ENCODE measurements at regions not wholly inside any gene's neighbourhood (a gene's known extent, or its start where the extent isn't known, plus 50 kb on each side); places are given as distances from the start of the nearest gene placed in this dataset.
"Not testable (repeated sequence)": the region's sequence is repeated elsewhere in the genome, so short reads cannot be mapped to it uniquely, and the experiment has no call there.

DNA sequence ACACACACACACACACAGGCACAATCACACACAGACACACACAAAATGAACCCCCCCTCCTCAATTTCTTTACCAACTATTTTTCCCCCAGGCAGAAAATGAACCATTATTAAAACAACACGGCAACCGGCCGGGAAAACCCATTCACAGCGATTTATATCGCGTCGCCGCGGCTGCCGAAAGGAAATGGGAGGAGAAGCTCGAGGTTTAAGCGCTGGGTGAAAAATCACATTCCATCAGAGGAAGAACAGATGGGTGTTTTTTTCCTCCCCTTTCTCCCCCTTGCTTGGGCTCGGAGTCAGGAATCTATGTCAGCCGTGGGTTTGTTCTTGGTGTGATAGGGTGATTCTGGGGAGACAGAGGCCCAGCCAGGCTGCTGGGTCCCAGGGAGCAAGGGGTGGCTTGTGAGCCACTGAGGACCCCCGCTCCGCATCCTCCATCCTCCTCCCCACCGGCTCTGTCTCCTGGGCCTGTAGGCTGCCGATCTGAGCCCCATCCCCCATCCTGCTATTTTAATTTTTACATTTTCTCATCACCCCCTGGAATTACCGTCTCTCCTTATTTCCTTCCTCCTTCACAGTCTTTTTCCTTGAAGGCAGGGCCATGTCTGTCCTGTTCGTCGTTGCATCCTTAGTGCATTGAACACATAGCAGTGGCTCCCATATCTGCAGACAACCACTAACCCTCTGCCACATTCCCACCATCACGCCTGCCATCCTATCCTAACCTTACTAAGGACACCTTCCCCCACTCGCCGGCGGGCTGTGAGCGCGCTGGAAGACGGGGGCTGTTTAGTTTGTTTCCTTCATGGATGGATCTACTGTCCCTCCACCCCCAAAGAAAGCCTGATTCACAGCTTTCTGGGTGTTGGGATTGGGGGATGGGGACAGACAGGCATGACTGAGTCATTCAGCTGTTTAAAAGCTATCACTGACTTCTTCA lies 137.7 kb downstream of the CRLF3 start:
- TF ChIP-seq, protein P1, sequence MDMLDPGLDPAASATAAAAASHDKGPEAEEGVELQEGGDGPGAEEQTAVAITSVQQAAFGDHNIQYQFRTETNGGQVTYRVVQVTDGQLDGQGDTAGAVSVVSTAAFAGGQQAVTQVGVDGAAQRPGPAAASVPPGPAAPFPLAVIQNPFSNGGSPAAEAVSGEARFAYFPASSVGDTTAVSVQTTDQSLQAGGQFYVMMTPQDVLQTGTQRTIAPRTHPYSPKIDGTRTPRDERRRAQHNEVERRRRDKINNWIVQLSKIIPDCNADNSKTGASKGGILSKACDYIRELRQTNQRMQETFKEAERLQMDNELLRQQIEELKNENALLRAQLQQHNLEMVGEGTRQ (CRISPR knock-in tag; IDR thresholded peaks at IDR 0.05), result not testable (repeated sequence)
- not testable (repeated sequence) for TF ChIP-seq CTCF (IDR thresholded peaks at IDR 0.05); KAT7 (CRISPR knock-in tag; IDR thresholded peaks at IDR 0.05; ENCODE audit: borderline replicate concordance); TCF7 (CRISPR knock-in tag; IDR thresholded peaks at IDR 0.05; ENCODE audit: low read depth); ATF1 (CRISPR knock-in tag; IDR thresholded peaks at IDR 0.05); JUN (CRISPR knock-in tag; IDR thresholded peaks at IDR 0.05); STAT6 (CRISPR knock-in tag; conservative IDR thresholded peaks at IDR 0.05; ENCODE audit: low read depth)

Measured in WTC11 (cell line).